ENCODE measurements at regions not wholly inside any gene's neighbourhood (a gene's known extent, or its start where the extent isn't known, plus 50 kb on each side); places are given as distances from the start of the nearest gene placed in this dataset.

GRCh38 chr13:106433066-106433465 lies 102.4 kb downstream of the EFNB2 start:
- no peak for DNase-seq (ENCODE audit: low read depth)

GRCh38 chr13:106432636-106433035 lies 102.8 kb downstream of the EFNB2 start:
- DNase-seq (ENCODE audit: low read depth), result no peak

GRCh38 chr13:106426909-106427308 lies 108.6 kb downstream of the EFNB2 start:
- no peak for DNase-seq (ENCODE audit: low read depth)

- no peak for DNase-seq (ENCODE audit: low read depth)
Measured at GRCh38 chr13:106425661-106426060, 109.8 kb downstream of the EFNB2 start.

- DNase-seq (ENCODE audit: low read depth), result no peak
Measured at GRCh38 chr13:106424805-106425204, 110.7 kb downstream of the EFNB2 start.

GRCh38 chr13:106423530-106423929 lies 111.9 kb downstream of the EFNB2 start:
- DNase-seq (ENCODE audit: low read depth), result no peak

- no peak for DNase-seq (ENCODE audit: low read depth)
Measured at GRCh38 chr13:106418556-106418955, 116.9 kb downstream of the EFNB2 start.

GRCh38 chr13:106417467-106418110 lies 117.9 kb downstream of the EFNB2 start:
- DNase-seq (ENCODE audit: low read depth), result no peak

- DNase-seq (ENCODE audit: low read depth), result no peak
Measured at GRCh38 chr13:106416645-106417044, 118.8 kb downstream of the EFNB2 start.

- no peak for DNase-seq (ENCODE audit: low read depth)
Measured at GRCh38 chr13:106415971-106416370, 119.5 kb downstream of the EFNB2 start.

GRCh38 chr13:106415442-106415841 lies 120.0 kb downstream of the EFNB2 start:
- DNase-seq (ENCODE audit: low read depth), result no peak

GRCh38 chr13:106407338-106407737 lies 128.1 kb downstream of the EFNB2 start:
- no peak for DNase-seq (ENCODE audit: low read depth)

GRCh38 chr13:106405731-106406130 lies 129.7 kb downstream of the EFNB2 start:
- no peak for DNase-seq (ENCODE audit: low read depth)

GRCh38 chr13:106403280-106403679 lies 132.2 kb downstream of the EFNB2 start:
- no peak for DNase-seq (ENCODE audit: low read depth)

- DNase-seq (ENCODE audit: low read depth), result no peak
Measured at GRCh38 chr13:106402866-106403265, 132.6 kb downstream of the EFNB2 start.

- DNase-seq (ENCODE audit: low read depth), result no peak
Measured at GRCh38 chr13:106401081-106401480, 134.4 kb downstream of the EFNB2 start.

- DNase-seq (ENCODE audit: low read depth), result no peak
Measured at GRCh38 chr13:106400289-106400688, 135.2 kb downstream of the EFNB2 start.

- DNase-seq (ENCODE audit: low read depth), result no peak
Measured at GRCh38 chr13:106398289-106398688, 137.2 kb downstream of the EFNB2 start.

- no peak for DNase-seq (ENCODE audit: low read depth)
Measured at GRCh38 chr13:106393776-106394175, 141.7 kb downstream of the EFNB2 start.

- no peak for DNase-seq (ENCODE audit: low read depth)
Measured at GRCh38 chr13:106391681-106392080, 143.8 kb downstream of the EFNB2 start.

- DNase-seq (ENCODE audit: low read depth), result no peak
Measured at GRCh38 chr13:106391271-106391670, 144.2 kb downstream of the EFNB2 start.

- DNase-seq (ENCODE audit: low read depth), result no peak
Measured at GRCh38 chr13:106390367-106390766, 145.1 kb downstream of the EFNB2 start.

- DNase-seq (ENCODE audit: low read depth), result no peak
Measured at GRCh38 chr13:106385654-106386053, 149.8 kb downstream of the EFNB2 start.

- no peak for DNase-seq (ENCODE audit: low read depth)
Measured at GRCh38 chr13:106384516-106384915, 150.9 kb downstream of the EFNB2 start.

All from forelimb muscle (tissue), 1 donor.